ENCODE measurements at regions not wholly inside any gene's neighbourhood (a gene's known extent, or its start where the extent isn't known, plus 50 kb on each side); places are given as distances from the start of the nearest gene placed in this dataset.

DNA sequence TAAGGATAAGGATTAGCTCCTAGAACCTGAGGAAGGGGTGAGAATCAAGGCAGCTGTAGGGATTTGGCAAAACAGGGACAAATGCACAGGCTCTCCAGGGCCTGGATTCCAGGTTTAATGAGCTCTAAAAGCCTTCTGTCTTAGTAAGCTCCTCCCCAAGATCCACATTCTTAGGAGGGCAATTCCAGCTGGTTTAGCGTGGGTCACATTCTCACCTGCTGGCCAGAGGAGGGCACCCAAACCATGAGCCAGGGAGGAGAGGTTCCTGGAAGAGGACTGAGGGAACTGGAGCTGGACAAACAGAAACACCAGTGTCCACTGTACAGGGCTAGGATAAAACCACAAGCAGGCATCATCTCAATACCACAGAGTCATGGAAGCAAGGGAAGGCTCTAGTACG lies 480.0 kb downstream of the CCDC171 start:
- no peaks in the 10 kb centered on the region for H3K79me2 ChIP-seq (ENCODE audit: low read length)

DNA sequence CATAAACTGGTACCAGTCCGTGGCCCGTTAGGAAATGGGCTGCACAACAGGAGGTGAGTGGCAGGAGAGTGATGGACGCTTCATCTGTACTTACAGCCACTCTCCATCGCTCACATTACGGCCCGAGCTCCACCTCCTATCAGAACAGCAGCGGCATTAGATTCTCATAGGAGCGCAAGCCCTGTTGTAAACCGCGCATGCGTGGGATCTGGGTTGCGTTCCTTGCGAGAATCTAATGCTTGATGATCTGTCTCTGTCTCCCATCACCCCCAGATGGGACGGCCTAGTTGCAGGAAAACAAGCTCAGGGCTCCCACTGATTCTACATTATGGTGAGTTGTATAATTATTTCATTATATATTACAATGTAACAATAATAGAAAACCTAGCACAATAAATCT lies 480.4 kb downstream of the CCDC171 start:
- H3K79me2 ChIP-seq (ENCODE audit: low read length), result no peaks in the 10 kb centered on the region
- no peak overlapping the region for H3K27ac ChIP-seq (ENCODE audit: low read length)
- H3K4me1 ChIP-seq (ENCODE audit: low read length), result no peaks in the 10 kb centered on the region
- H3K27me3 ChIP-seq (ENCODE audit: low read length), result no peaks in the 10 kb centered on the region
- H3K9me2 ChIP-seq (replicated peaks; ENCODE audit: insufficient read depth, low read length), result no peaks in the 10 kb centered on the region
- no peak for DNase-seq
- no peaks in the 10 kb centered on the region for H4K20me1 ChIP-seq (ENCODE audit: insufficient read depth, low read depth, low read length)
- H3K36me3 ChIP-seq (ENCODE audit: insufficient read depth, low read length), result no peaks in the 10 kb centered on the region
- no peak overlapping the region for H3K4me3 ChIP-seq (ENCODE audit: low read length)
- H3K4me2 ChIP-seq (ENCODE audit: low read depth, low read length, poor library complexity, severe bottlenecking), result no peak overlapping the region
- no peak overlapping the region for H3K9ac ChIP-seq (ENCODE audit: low read length)
- no peaks in the 10 kb centered on the region for H3K9me3 ChIP-seq (ENCODE audit: low read length)
- H2AFZ ChIP-seq (ENCODE audit: low read length), result no peak overlapping the region

More for the DNA sequence above, 480.0 kb downstream of the CCDC171 start:
- Histone ChIP-seq H2AFZ (ENCODE audit: low read length) (no peak overlapping the region), H3K27me3 (ENCODE audit: low read length) (no peaks in the 10 kb centered on the region), H3K4me2 (ENCODE audit: low read depth, low read length, poor library complexity, severe bottlenecking) (no peak overlapping the region), H3K36me3 (ENCODE audit: insufficient read depth, low read length) (no peaks in the 10 kb centered on the region), H4K20me1 (ENCODE audit: insufficient read depth, low read depth, low read length) (no peaks in the 10 kb centered on the region), H3K9me2 (replicated peaks; ENCODE audit: insufficient read depth, low read length) (no peaks in the 10 kb centered on the region), H3K9me3 (ENCODE audit: low read length) (no peaks in the 10 kb centered on the region), H3K4me3 (ENCODE audit: low read length) (no peak overlapping the region), H3K27ac (ENCODE audit: low read length) (no peak overlapping the region), H3K9ac (ENCODE audit: low read length) (no peak overlapping the region), H3K4me1 (ENCODE audit: low read length) (no peaks in the 10 kb centered on the region)
- DNase-seq, result no peak

DNA sequence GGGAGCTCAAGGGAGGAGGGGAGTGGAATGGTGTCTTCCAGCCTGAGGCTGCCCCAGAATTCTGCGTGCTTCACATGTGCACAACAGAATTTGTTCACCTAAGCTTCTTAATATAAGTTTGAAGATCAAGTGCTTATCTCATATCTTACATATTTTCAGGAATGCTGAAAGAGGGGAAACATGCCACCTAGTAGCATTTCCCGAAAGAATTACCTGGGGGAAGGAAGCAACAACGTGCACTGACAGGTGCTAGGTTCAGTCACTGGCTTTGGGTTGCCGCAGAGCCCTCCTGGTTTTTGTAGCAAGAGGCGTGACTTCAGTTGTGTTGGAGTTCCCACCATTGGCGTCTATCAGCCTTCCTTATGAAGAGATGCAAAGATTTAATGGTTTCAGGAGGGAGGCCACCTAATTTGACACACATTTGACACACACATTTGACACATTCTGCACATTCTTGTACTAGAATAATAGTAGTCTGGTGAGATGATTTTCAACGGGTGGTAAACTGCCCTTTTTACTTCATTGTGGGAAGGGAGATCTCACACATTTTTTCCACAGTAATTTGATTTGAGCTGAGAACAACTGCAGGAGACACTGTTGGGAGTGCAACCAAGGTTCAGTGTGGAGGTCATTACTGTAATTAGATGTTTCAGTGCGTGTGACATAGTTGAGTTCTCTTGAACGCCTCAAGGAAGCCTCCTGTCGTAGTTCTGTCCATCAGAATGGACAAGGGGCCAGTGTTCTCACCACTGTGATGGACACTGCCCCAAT lies 481.3 kb downstream of the CCDC171 start:
- no peaks in the 10 kb centered on the region for H4K20me1 ChIP-seq (ENCODE audit: insufficient read depth, low read depth, low read length)
- H3K9ac ChIP-seq (ENCODE audit: low read length), result no peak overlapping the region
- no peak overlapping the region for H3K4me2 ChIP-seq (ENCODE audit: low read depth, low read length, poor library complexity, severe bottlenecking)
- no peak overlapping the region for H2AFZ ChIP-seq (ENCODE audit: low read length)
- no peak overlapping the region for H3K27ac ChIP-seq (ENCODE audit: low read length)
- no peaks in the 10 kb centered on the region for H3K9me3 ChIP-seq (ENCODE audit: low read length)
- no peaks in the 10 kb centered on the region for H3K79me2 ChIP-seq (ENCODE audit: low read length)
- H3K27me3 ChIP-seq (ENCODE audit: low read length), result no peaks in the 10 kb centered on the region
- no peak for DNase-seq
- no peaks in the 10 kb centered on the region for H3K9me2 ChIP-seq (replicated peaks; ENCODE audit: insufficient read depth, low read length)
- H3K4me1 ChIP-seq (ENCODE audit: low read length), result no peaks in the 10 kb centered on the region
- no peaks in the 10 kb centered on the region for H3K36me3 ChIP-seq (ENCODE audit: insufficient read depth, low read length)
- H3K4me3 ChIP-seq (ENCODE audit: low read length), result no peak overlapping the region

DNA sequence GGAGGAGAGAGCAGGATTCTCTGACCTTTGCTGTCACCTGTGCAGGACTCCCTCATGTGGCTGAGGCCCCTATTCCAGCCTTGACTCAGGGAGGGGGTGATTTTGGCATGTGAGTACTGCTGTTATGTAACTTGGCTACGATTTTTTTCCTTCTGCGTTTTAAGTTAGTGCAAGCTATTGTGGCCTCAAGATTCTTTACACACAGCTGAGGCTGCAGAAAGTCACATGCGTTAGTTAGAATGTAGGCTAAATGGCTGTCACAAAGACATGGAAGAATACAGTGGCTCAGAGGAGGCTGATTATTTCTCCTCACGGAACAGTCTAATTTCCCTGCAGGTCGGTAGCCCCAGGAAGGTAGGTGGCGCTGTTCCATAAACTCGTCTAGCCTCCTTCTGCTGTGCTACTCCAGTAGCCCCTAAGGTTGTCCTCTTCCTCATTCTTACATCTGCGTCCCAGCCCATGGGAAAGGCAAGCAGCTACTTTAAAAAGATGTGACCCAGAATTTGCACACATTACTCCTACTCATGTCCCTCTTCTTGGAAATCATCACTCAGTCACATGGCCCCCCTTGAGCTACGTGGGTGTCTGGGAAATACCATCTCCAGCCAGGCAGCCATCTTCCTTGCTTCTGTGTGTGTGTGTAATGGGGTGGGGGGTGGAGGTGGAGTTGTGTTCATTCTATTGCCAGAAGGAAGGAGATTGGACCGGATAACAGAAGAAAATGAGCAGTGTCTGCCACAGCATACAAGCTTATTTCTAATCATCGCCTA lies 486.6 kb downstream of the CCDC171 start:
- Histone ChIP-seq H3K4me2 (ENCODE audit: low read depth, low read length, poor library complexity, severe bottlenecking) (no peak overlapping the region), H2AFZ (ENCODE audit: low read length) (no peak overlapping the region), H4K20me1 (ENCODE audit: insufficient read depth, low read depth, low read length) (no peaks in the 10 kb centered on the region), H3K9me3 (ENCODE audit: low read length) (no peaks in the 10 kb centered on the region), H3K79me2 (ENCODE audit: low read length) (no peaks in the 10 kb centered on the region), H3K36me3 (ENCODE audit: insufficient read depth, low read length) (no peaks in the 10 kb centered on the region), H3K4me1 (ENCODE audit: low read length) (no peaks in the 10 kb centered on the region), H3K27ac (ENCODE audit: low read length) (no peak overlapping the region), H3K9ac (ENCODE audit: low read length) (no peak overlapping the region), H3K9me2 (replicated peaks; ENCODE audit: insufficient read depth, low read length) (no peaks in the 10 kb centered on the region), H3K4me3 (ENCODE audit: low read length) (no peak overlapping the region), H3K27me3 (ENCODE audit: low read length) (no peaks in the 10 kb centered on the region)
- peak; percentile 27 for DNase-seq

DNA sequence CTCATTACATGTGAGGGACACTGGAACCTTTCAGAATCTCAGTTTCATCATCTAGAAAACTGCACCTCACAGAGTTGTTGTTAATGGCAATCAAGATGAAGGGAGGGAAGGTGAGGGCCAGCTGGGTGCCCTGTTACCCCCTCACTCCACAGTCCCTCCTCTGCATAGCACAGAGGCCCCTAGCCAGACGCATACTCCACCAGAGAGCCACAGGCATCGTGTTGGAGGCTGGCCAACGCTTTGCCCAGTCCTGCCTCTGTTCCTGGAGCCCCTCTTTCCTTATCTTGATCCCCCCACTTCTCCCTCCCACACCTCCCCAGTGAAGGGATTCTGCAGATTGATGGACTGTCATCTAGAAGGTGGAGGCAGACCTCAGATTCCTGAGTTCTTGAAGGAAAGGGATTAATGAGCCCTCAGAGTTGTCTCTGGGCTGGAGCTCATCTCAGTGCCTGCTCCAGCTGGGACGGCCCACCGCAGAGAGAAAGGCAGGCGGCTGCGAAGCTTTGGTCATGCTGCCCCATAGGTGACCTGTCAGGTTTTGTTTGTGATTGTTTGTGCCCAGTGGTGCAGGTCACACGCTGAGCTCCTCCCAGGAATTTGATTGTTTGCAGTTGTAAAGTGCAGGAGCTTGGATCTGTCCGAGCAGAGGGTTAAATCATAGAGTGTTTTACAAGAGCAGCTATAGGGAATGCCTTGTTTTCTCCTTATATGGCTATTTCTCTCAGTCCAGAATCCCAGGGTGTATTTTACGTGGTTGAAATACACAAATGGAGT lies 487.3 kb downstream of the CCDC171 start:
- Histone ChIP-seq H4K20me1 (ENCODE audit: insufficient read depth, low read depth, low read length) (no peaks in the 10 kb centered on the region), H3K9me3 (ENCODE audit: low read length) (no peaks in the 10 kb centered on the region), H2AFZ (ENCODE audit: low read length) (no peak overlapping the region), H3K4me2 (ENCODE audit: low read depth, low read length, poor library complexity, severe bottlenecking) (no peak overlapping the region), H3K9ac (ENCODE audit: low read length) (no peak overlapping the region), H3K9me2 (replicated peaks; ENCODE audit: insufficient read depth, low read length) (no peaks in the 10 kb centered on the region), H3K36me3 (ENCODE audit: insufficient read depth, low read length) (no peaks in the 10 kb centered on the region), H3K79me2 (ENCODE audit: low read length) (no peaks in the 10 kb centered on the region), H3K4me1 (ENCODE audit: low read length) (no peaks in the 10 kb centered on the region), H3K4me3 (ENCODE audit: low read length) (no peak overlapping the region), H3K27me3 (ENCODE audit: low read length) (no peaks in the 10 kb centered on the region), H3K27ac (ENCODE audit: low read length) (no peak overlapping the region)
- no peak for DNase-seq

DNA sequence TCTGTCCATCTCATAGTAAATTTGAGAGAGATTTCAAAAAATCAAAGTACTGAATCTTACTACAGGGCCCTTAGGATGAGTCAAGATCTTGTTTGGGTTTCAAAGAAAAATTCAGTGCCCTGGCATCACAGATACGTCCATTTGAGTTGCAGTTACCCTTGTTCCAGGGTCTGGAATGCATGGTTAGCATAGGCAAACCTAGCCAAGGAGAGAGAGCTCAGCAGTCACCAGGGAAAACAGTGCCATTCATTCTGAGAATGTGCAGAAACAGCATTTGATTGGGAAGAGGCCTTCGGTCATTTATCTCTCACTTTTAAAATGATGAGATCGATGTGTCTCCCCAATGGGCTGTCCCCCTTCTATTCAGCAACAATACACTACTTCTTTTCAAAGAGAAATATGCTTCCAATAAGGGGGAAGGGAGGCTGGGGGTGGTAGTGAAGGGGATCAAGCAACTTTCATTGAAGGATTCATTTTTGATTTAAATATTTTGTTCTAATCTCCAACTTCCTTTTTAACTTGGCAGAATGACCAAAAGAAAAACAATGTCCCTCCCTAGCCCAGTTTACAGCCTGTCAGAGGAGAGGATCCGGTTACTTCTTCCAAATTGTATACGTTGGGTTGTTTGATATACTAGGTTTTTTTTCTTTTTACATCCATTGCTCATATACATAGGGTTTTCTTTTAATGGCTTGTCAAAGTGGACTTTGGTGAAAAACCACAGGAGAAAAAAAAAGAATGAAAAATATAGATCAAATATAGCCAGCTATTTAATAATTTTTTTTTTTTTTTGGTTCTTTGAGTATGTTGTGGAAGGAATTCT lies 491.1 kb downstream of the CCDC171 start:
- no peaks in the 10 kb centered on the region for H3K4me1 ChIP-seq (ENCODE audit: low read length)
- H3K36me3 ChIP-seq (ENCODE audit: insufficient read depth, low read length), result no peaks in the 10 kb centered on the region
- no peak overlapping the region for H2AFZ ChIP-seq (ENCODE audit: low read length)
- H3K27me3 ChIP-seq (ENCODE audit: low read length), result no peaks in the 10 kb centered on the region
- H3K27ac ChIP-seq (ENCODE audit: low read length), result no peak overlapping the region
- no peaks in the 10 kb centered on the region for H3K9me3 ChIP-seq (ENCODE audit: low read length)
- no peaks in the 10 kb centered on the region for H3K9me2 ChIP-seq (replicated peaks; ENCODE audit: insufficient read depth, low read length)
- H3K9ac ChIP-seq (ENCODE audit: low read length), result no peak overlapping the region
- no peaks in the 10 kb centered on the region for H3K79me2 ChIP-seq (ENCODE audit: low read length)
- H4K20me1 ChIP-seq (ENCODE audit: insufficient read depth, low read depth, low read length), result no peaks in the 10 kb centered on the region
- H3K4me2 ChIP-seq (ENCODE audit: low read depth, low read length, poor library complexity, severe bottlenecking), result no peak overlapping the region
- no peak overlapping the region for H3K4me3 ChIP-seq (ENCODE audit: low read length)
- DNase-seq, result no peak

DNA sequence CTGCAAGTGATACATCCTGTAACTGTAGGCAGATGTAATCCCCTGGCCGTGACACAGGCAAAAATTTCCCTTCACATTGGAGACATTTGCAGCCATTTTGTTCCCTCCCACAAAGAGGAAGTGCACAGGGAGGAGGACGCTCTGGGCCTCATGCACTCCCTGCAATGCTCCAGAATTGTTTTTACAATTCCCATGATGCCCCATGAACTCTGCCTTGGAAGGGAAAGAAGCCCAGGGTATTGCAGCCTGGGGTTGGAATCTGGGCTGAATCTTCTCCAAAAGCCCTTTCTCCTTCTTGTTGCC lies 491.7 kb downstream of the CCDC171 start:
- Histone ChIP-seq H2AFZ (ENCODE audit: low read length) (no peak overlapping the region), H3K9me2 (replicated peaks; ENCODE audit: insufficient read depth, low read length) (no peaks in the 10 kb centered on the region), H3K4me2 (ENCODE audit: low read depth, low read length, poor library complexity, severe bottlenecking) (no peak overlapping the region)

More for the DNA sequence above, 491.7 kb downstream of the CCDC171 start:
- no peak overlapping the region for H3K9ac ChIP-seq (ENCODE audit: low read length)
- no peaks in the 10 kb centered on the region for H3K36me3 ChIP-seq (ENCODE audit: insufficient read depth, low read length)
- no peak overlapping the region for H3K4me3 ChIP-seq (ENCODE audit: low read length)
- no peak for DNase-seq
- H3K9me3 ChIP-seq (ENCODE audit: low read length), result no peaks in the 10 kb centered on the region
- H3K79me2 ChIP-seq (ENCODE audit: low read length), result no peaks in the 10 kb centered on the region
- no peaks in the 10 kb centered on the region for H4K20me1 ChIP-seq (ENCODE audit: insufficient read depth, low read depth, low read length)
- no peaks in the 10 kb centered on the region for H3K4me1 ChIP-seq (ENCODE audit: low read length)
- H3K27me3 ChIP-seq (ENCODE audit: low read length), result no peaks in the 10 kb centered on the region
- H3K27ac ChIP-seq (ENCODE audit: low read length), result no peak overlapping the region

Measured in Karpas-422 (cell line).